ENCODE measurements at regions not wholly inside any gene's neighbourhood (a gene's known extent, or its start where the extent isn't known, plus 50 kb on each side); places are given as distances from the start of the nearest gene placed in this dataset.

- TF ChIP-seq CTCF (IDR thresholded peaks at IDR 0.05) = no peak
- TF ChIP-seq POLR2A (IDR thresholded peaks at IDR 0.05) = no peak
Observed at GRCh38 chr18:77339623-77340022, 90.0 kb downstream of the GALR1 start.

Measured in heart left ventricle (tissue), 13 donors.